ENCODE measurements at regions not wholly inside any gene's neighbourhood (a gene's known extent, or its start where the extent isn't known, plus 50 kb on each side); places are given as distances from the start of the nearest gene placed in this dataset.

DNA sequence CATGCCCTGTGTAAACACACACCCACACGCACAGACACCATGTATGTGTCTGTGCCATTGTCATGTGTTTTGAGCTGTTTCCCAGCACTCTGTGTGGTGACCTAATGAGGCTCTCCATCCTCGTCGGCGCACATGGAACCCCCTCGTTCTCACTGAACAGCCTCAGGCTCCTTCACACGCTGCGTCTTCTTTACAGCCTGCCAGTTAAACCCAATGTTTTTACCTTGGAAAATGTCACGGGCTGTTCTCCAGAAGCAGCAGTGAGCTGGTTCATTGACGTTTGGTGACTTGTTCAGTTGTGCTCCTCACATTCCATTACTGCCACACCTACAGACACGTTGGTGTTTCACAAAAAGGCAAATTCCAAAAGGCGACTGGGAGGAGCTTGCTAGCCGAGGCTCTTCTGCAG lies 201.0 kb upstream of the FOXQ1 start:
- no peaks in the 10 kb centered on the region for H3K79me2 ChIP-seq (ENCODE audit: control insufficient read depth, insufficient read depth, low read length)
- CTCF ChIA-PET, result no interaction called here
- no peaks in the 10 kb centered on the region for H3K4me1 ChIP-seq (ENCODE audit: control insufficient read depth, insufficient read depth, low read length)
- in situ Hi-C loops (cut with MboI), result no loop called here
- WGBS (ENCODE audit: insufficient coverage, insufficient replicate concordance, low lambda C conversion rate, missing lambda C conversion rate), result 42% methylated on average over 12 of the region's 12 CpGs
- no peaks in the 10 kb centered on the region for H4K20me1 ChIP-seq (ENCODE audit: control insufficient read depth, insufficient read depth)
- H3K27ac ChIP-seq (ENCODE audit: control insufficient read depth, insufficient read depth), result no peak overlapping the region
- RAD21 ChIA-PET (ENCODE audit: unreplicated experiment), result no interaction called here
- FAIRE-seq, result no peak
- H3K4me3 ChIP-seq, result no peak overlapping the region
- SMC1A ChIA-PET (ENCODE audit: uncharacterized antibody, unreplicated experiment), result no interaction called here
- H3K27me3 ChIP-seq (replicated peaks in 1 of 2; ENCODE audit: control insufficient read depth in 2 of 2, insufficient read depth in 2 of 2, low read length in 1 of 2), result no peaks in the 10 kb centered on the region
- no peak overlapping the region for H2AFZ ChIP-seq (ENCODE audit: control insufficient read depth, low read depth, low read length)
- H3K4me2 ChIP-seq (ENCODE audit: control insufficient read depth, insufficient read depth), result no peak overlapping the region
- DNase-seq (ENCODE audit: low read depth, low spot score), result no peak
- intact Hi-C loops (cut with micrococcal nuclease; ENCODE audit: unreplicated experiment), result no loop called here
- POLR2A ChIA-PET, result no interaction called here
- no peaks in the 10 kb centered on the region for H3K9me3 ChIP-seq (replicated peaks; ENCODE audit: control insufficient read depth, insufficient read depth, low read length)
- no peak overlapping the region for H3K9ac ChIP-seq (ENCODE audit: control insufficient read depth, insufficient read depth, low read length)
- H3K36me3 ChIP-seq (ENCODE audit: control insufficient read depth in 2 of 2, insufficient read depth in 2 of 2, low read length in 1 of 2), result no peaks in the 10 kb centered on the region
- no TSS peak for BruUV-seq (replicated peaks)
- ATAC-seq, result no peak
- TF ChIP-seq EED (IDR thresholded peaks at IDR 0.05; ENCODE audit: low read depth) (no peak), SIX5 (IDR thresholded peaks at IDR 0.05; ENCODE audit: low read depth, low read length, severe bottlenecking) (no peak), ZNF207 (IDR thresholded peaks at IDR 0.05; ENCODE audit: borderline replicate concordance) (no peak)
- TF ChIP-seq, protein P1, sequence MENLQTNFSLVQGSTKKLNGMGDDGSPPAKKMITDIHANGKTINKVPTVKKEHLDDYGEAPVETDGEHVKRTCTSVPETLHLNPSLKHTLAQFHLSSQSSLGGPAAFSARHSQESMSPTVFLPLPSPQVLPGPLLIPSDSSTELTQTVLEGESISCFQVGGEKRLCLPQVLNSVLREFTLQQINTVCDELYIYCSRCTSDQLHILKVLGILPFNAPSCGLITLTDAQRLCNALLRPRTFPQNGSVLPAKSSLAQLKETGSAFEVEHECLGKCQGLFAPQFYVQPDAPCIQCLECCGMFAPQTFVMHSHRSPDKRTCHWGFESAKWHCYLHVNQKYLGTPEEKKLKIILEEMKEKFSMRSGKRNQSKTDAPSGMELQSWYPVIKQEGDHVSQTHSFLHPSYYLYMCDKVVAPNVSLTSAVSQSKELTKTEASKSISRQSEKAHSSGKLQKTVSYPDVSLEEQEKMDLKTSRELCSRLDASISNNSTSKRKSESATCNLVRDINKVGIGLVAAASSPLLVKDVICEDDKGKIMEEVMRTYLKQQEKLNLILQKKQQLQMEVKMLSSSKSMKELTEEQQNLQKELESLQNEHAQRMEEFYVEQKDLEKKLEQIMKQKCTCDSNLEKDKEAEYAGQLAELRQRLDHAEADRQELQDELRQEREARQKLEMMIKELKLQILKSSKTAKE (IDR thresholded peaks at IDR 0.05; ENCODE audit: low read depth, poor library complexity, severe bottlenecking), result no peak

DNA sequence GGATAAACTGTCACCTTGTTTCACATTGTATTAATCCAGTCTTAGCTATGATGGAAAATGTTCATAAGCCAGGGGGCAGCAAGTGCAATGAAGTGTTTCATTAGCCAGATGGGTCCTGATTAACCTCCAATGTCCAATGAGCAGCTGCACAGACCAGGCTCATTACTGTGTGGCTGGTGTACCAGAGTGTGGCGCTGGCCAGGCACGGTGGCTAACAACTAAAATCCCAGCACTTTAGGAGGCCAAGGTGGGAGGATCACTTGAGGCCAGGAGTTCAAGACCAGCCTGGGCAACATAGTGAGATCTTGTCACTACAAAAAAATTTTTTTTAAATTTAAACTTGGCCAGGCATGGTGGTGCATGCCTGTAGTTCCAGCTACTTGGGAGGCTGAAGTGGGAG lies 201.7 kb upstream of the FOXQ1 start:
- H3K79me2 ChIP-seq (ENCODE audit: control insufficient read depth, insufficient read depth, low read length), result no peaks in the 10 kb centered on the region
- H3K9ac ChIP-seq (ENCODE audit: control insufficient read depth, insufficient read depth, low read length), result no peak overlapping the region
- SMC1A ChIA-PET (ENCODE audit: uncharacterized antibody, unreplicated experiment), result no interaction called here
- WGBS (ENCODE audit: insufficient coverage, insufficient replicate concordance, low lambda C conversion rate, missing lambda C conversion rate), result 67% methylated on average over 2 of the region's 2 CpGs
- CTCF ChIA-PET, result no interaction called here
- in situ Hi-C loops (cut with MboI) (no loop called here), intact Hi-C loops (cut with micrococcal nuclease; ENCODE audit: unreplicated experiment) (no loop called here)
- H3K36me3 ChIP-seq (ENCODE audit: control insufficient read depth in 2 of 2, insufficient read depth in 2 of 2, low read length in 1 of 2), result no peaks in the 10 kb centered on the region
- H4K20me1 ChIP-seq (ENCODE audit: control insufficient read depth, insufficient read depth), result no peaks in the 10 kb centered on the region
- H3K27ac ChIP-seq (ENCODE audit: control insufficient read depth, insufficient read depth), result no peak overlapping the region
- DNase-seq (ENCODE audit: low read depth, low spot score), result no peak
- H3K27me3 ChIP-seq (replicated peaks in 1 of 2; ENCODE audit: control insufficient read depth in 2 of 2, insufficient read depth in 2 of 2, low read length in 1 of 2), result no peaks in the 10 kb centered on the region
- no peak for ATAC-seq
- H3K4me3 ChIP-seq, result no peak overlapping the region
- H3K4me1 ChIP-seq (ENCODE audit: control insufficient read depth, insufficient read depth, low read length), result no peaks in the 10 kb centered on the region
- RAD21 ChIA-PET (ENCODE audit: unreplicated experiment), result no interaction called here
- POLR2A ChIA-PET, result no interaction called here
- no peak overlapping the region for H3K4me2 ChIP-seq (ENCODE audit: control insufficient read depth, insufficient read depth)
- no TSS peak for BruUV-seq (replicated peaks)
- FAIRE-seq, result no peak
- no peak overlapping the region for H2AFZ ChIP-seq (ENCODE audit: control insufficient read depth, low read depth, low read length)
- no peaks in the 10 kb centered on the region for H3K9me3 ChIP-seq (replicated peaks; ENCODE audit: control insufficient read depth, insufficient read depth, low read length)
- TF ChIP-seq, protein P2, sequence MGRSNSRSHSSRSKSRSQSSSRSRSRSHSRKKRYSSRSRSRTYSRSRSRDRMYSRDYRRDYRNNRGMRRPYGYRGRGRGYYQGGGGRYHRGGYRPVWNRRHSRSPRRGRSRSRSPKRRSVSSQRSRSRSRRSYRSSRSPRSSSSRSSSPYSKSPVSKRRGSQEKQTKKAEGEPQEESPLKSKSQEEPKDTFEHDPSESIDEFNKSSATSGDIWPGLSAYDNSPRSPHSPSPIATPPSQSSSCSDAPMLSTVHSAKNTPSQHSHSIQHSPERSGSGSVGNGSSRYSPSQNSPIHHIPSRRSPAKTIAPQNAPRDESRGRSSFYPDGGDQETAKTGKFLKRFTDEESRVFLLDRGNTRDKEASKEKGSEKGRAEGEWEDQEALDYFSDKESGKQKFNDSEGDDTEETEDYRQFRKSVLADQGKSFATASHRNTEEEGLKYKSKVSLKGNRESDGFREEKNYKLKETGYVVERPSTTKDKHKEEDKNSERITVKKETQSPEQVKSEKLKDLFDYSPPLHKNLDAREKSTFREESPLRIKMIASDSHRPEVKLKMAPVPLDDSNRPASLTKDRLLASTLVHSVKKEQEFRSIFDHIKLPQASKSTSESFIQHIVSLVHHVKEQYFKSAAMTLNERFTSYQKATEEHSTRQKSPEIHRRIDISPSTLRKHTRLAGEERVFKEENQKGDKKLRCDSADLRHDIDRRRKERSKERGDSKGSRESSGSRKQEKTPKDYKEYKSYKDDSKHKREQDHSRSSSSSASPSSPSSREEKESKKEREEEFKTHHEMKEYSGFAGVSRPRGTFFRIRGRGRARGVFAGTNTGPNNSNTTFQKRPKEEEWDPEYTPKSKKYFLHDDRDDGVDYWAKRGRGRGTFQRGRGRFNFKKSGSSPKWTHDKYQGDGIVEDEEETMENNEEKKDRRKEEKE (IDR thresholded peaks at IDR 0.05), result no peak
- no peak for TF ChIP-seq HDAC6 (IDR thresholded peaks at IDR 0.05; ENCODE audit: unreplicated experiment)
- TF ChIP-seq EED (IDR thresholded peaks at IDR 0.05; ENCODE audit: low read depth), result no peak
- TF ChIP-seq, protein P3, sequence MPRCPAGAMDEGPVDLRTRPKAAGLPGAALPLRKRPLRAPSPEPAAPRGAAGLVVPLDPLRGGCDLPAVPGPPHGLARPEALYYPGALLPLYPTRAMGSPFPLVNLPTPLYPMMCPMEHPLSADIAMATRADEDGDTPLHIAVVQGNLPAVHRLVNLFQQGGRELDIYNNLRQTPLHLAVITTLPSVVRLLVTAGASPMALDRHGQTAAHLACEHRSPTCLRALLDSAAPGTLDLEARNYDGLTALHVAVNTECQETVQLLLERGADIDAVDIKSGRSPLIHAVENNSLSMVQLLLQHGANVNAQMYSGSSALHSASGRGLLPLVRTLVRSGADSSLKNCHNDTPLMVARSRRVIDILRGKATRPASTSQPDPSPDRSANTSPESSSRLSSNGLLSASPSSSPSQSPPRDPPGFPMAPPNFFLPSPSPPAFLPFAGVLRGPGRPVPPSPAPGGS (IDR thresholded peaks at IDR 0.05; ENCODE audit: borderline replicate concordance, insufficient read depth, low read depth, low read length, poor library complexity, severe bottlenecking), result no peak
- TF ChIP-seq, protein P4, sequence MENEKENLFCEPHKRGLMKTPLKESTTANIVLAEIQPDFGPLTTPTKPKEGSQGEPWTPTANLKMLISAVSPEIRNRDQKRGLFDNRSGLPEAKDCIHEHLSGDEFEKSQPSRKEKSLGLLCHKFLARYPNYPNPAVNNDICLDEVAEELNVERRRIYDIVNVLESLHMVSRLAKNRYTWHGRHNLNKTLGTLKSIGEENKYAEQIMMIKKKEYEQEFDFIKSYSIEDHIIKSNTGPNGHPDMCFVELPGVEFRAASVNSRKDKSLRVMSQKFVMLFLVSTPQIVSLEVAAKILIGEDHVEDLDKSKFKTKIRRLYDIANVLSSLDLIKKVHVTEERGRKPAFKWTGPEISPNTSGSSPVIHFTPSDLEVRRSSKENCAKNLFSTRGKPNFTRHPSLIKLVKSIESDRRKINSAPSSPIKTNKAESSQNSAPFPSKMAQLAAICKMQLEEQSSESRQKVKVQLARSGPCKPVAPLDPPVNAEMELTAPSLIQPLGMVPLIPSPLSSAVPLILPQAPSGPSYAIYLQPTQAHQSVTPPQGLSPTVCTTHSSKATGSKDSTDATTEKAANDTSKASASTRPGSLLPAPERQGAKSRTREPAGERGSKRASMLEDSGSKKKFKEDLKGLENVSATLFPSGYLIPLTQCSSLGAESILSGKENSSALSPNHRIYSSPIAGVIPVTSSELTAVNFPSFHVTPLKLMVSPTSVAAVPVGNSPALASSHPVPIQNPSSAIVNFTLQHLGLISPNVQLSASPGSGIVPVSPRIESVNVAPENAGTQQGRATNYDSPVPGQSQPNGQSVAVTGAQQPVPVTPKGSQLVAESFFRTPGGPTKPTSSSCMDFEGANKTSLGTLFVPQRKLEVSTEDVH (IDR thresholded peaks at IDR 0.05; ENCODE audit: low read depth, partially characterized antibody), result no peak

All from GM12878 (cell line).